ENCODE measurements at regions not wholly inside any gene's neighbourhood (a gene's known extent, or its start where the extent isn't known, plus 50 kb on each side); places are given as distances from the start of the nearest gene placed in this dataset.

DNA sequence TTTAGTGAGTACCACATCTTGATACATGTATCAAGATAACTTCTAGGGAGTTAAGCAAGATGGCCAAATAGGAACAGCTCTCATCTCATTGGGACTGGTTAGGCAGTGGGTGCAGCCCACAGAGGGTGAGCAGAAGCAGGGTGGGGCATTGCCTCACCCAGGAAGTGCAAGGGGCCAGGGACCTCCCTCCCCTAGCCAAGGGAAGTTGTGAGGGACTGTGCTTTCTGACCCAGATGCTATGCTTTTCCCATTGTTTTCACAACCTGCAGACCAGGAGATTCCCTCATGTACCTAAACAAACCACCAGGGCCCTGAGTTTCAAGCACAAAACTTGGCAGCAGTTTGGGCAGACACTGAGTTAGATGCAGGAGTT lies 665.0 kb upstream of the CBLB start:
- no peak for DNase-seq (ENCODE audit: low spot score)

DNA sequence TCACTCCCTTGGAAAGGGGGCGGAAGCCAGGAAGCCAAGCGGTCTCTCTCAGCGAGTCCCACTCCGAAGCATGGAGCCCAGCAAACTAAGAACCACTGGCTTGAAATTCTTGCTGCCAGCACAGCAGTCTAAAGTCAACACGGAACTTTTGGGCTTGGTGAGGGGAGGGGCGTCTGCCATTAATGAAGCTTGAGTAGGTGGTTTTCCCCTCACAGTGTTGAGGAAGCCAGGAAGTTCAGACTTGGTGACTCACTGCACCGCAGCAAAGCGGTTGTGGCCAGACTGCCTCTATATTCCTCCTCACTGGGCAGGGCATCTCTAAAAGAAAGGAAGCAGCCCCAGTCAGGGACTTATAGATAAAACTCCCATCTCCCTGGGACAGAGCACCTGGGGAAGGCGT lies 665.4 kb upstream of the CBLB start:
- DNase-seq (ENCODE audit: low spot score) = no peak

DNA sequence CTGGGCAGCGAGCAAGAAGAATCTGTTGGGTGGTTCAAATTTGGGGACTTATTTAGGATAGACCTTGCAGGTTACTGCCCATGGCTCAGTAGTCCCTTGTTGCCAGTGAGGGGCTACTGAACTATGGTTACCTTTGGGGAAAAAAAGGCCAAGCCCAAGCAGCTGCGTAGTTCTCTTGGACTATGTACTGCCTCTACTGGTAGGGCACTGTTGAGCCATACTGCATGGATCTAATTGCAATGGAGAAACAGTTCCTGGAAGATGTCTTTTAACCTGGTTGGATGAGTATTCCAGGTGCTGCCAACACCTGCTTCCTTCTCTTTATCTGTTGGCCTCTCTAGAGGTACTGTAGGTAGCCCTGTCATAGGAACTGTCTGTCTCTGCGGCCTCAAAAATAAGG lies 671.9 kb upstream of the CBLB start:
- no peak for DNase-seq (ENCODE audit: low spot score)

GRCh38 chr3:106542101-106542769 lies 673.4 kb upstream of the CBLB start:
- no peak for DNase-seq (ENCODE audit: low spot score)

- DNase-seq (ENCODE audit: low spot score) = no peak
These were observed 683.7 kb upstream of the CBLB start for GRCh38 chr3:106552351-106553043.

- DNase-seq (ENCODE audit: low spot score) = peak; percentile 41
These were observed 691.7 kb upstream of the CBLB start for GRCh38 chr3:106560451-106560966.

DNA sequence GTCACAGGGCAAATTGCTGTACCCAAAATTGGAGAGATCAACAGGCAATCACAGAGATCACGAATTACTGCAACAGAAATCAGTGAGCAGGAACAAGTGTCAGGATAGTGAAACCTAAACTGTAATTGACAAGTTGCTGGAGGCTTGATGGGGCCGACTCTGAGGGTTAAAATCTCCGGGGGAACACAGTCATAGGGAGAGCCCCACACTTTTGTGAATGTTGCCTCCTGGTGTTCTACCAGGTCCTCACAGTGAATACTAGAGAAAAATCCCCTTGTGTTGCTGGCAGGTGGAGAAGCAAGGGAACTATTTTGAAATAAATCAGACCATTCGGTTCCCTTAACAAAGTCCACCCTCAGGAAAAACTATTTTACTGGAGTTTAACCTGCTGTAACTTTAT lies 697.5 kb upstream of the CBLB start:
- DNase-seq (ENCODE audit: low spot score) = peak; percentile 9

DNA sequence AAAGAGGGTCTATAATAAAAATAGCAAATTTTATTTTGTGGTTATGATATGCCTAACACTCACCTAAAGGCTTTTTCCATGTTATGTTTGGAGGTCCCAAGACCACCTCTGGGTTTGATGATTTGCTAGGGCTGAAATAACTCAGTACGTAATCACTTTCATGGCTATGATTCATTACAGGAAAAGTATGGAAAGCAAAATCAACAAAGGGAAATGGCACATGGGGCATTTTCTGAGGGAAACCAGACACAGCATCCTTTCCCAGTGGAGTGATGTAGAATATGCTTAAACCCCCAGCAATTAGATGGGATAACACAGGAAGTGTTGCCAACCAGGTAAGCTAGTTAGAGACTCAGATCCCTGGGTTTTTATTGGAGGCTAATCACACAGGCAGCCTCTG lies 701.6 kb upstream of the CBLB start:
- DNase-seq (ENCODE audit: low spot score) = no peak

DNA sequence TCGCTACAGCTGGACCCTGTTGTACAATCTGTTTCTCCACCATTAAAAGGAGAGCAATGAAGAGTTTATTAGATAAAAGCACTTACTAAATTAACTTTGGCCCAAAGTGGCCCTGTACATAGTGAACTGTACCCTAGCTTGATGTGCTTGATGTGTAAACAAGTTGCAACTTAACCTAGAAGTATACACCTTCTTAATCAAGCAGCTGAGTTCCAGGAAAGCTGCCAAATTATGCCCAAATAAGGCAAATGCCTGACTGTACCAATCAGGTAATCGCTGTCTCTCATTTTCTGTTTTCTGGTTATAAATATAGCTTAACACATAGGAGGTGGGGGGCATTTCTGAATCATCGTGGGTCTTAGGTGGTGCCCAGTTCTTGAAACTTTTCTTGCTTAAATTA lies 704.8 kb upstream of the CBLB start:
- DNase-seq (ENCODE audit: low spot score) = no peak

GRCh38 chr3:106575029-106575428 lies 706.2 kb upstream of the CBLB start:
- DNase-seq (ENCODE audit: low spot score) = no peak

GRCh38 chr3:106577241-106577640 lies 708.4 kb upstream of the CBLB start:
- DNase-seq (ENCODE audit: low spot score) = no peak

- peak; percentile 55 for DNase-seq (ENCODE audit: low spot score)
These were observed 710.1 kb upstream of the CBLB start for GRCh38 chr3:106578911-106579310.

GRCh38 chr3:106582151-106582550 lies 713.3 kb upstream of the CBLB start:
- no peak for DNase-seq (ENCODE audit: low spot score)

DNA sequence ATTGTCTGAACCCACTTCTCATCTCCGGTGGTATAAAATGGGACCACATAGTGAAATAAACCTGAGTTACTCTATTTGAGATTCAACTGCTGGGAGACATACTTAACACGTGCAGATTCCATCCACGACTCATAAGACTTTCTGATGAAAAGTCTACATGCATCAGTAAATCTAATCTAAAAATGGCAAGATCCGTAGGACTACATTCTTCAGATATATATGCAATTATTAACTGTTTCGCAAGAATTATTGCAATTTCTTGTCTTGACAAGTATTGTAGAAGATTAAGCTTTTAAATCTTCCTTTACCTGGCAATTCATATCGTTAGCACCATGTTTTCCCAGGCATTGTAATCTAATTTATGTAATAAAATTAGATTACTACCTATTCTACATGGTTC lies 718.7 kb upstream of the CBLB start:
- no peak for DNase-seq (ENCODE audit: low spot score)

DNA sequence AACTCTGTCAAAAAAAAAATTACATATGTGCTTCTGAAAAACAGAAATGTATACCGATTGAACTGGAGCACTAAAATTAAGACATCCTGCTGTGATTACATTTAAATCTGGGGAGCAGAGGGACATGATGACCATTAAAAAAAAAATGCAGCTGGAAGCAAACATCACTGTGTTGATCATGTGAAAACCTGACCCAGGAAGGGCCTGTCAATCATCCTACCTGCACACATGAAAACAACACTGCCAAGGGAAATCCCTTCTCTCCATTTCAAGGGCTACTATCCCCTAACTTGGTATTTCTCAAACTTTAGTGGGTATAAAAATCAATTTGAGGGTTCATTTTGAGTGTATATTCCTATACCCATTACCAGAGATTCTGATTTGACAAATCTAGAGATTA lies 719.9 kb upstream of the CBLB start:
- DNase-seq (ENCODE audit: low spot score) = no peak

GRCh38 chr3:106589311-106589942 lies 720.6 kb upstream of the CBLB start:
- DNase-seq (ENCODE audit: low spot score) = no peak

DNA sequence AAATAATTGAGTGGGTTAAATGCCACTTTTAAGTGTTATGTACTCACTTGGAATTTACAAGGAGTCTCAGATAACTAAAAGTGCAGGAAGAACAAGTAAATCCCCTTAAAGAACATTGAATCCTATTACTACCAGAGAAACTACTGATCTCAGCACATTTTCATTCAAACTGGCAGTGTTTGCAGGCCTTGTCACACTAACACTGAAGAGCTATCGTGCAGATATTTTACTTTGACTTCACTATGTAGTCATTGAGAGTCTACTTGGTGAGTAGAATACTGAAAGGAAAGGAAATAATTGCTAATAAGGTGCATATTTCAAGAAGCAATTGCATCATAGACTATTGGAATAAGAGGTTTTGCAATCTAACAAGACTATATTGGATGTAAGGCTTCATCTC lies 721.4 kb upstream of the CBLB start:
- no peak for DNase-seq (ENCODE audit: low spot score)

DNA sequence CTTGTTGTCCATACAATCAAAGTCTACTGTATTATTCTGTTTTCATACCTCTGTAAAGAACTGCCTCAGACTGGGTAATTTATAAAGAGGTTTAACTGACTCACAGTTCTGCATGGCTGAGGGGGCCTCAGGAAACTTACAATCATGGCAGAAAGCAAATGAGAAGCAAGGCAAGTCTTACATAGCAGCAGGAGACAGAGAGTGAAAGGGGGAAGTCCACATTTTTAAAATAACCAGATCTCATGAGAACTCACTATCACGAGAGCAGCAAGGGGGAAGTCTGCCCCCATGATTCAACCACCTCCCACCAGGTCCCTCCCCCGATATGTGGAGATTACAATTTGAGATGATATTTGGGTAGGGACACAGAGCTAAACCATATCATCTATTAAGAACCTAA lies 724.6 kb upstream of the CBLB start:
- DNase-seq (ENCODE audit: low spot score) = no peak

DNA sequence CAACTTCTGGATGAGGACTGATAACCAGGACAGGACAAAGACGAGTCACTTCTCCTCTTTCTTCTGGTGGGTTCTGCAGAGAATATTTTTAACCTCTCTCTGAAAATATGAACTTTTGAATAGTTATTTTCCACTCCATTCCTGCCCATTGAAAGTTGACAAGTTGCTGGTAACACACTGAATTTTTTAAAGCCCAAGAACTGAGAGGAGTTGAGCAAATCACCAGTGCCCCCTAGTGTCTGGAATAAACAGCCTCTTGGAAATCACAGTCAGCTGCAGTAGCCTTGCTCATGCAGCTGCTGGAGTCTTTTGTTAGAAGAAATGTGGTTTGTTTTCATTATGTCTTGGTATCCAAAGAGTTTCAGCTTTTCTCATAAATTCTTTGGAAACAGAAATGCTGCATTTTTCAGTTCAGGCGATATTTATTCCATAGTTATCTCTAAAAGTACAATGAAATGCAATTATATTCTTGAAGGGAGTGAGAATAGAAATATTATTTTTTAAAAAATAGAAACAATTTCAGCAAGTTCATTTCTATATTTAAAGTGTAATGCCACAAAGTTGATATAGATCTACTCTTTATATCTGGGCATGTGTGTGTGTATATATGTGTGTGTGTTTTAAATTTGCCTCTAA lies 741.0 kb upstream of the CBLB start:
- peak; percentile 82 for DNase-seq (ENCODE audit: low spot score)

DNA sequence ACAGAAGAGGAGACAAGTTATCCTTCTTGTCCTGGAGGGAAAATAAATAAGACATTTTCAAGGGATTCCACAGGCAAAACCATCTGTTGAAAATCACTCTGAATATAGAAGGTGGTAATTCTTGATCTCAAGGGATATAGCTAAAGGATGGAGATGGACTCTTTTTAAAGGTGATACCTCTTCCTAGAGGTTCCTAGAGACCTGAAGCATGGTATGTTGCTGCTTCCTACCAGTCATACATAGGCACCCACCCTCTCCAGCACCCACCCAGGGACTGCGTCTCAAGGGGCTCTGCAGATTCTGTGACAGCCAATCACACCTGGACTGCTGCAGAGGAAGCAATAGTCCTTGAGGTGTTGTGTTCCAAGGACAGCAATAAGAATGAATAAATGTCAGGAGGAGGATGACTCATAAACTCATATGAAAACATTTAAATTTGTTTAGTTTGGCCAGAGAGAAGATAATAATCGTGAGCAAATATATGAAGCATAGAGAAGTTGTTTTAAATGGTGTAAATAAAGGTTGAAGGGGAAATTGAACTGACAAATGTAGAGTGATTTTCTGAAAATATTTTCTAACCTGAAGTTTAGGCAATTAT lies 741.6 kb upstream of the CBLB start:
- no peak for DNase-seq (ENCODE audit: low spot score)

DNA sequence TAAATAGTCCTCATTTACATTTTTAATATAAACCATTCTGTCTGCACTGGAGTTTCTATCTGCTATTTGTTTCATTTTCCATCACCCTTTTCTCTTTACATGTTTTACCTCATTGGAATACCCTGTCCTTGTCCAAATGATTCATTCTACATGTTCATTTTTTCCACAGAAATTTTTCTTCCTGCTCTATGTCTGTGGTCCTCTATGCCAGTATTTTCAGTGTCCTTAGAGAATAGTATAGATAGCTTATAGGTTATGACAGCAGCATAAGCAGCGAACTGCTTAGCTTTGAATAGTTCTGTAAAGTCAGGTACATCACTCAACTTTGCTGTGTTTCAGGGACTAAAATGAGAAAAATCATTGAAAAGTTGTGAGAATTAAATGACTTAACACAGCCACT lies 742.3 kb upstream of the CBLB start:
- no peak for DNase-seq (ENCODE audit: low spot score)

DNA sequence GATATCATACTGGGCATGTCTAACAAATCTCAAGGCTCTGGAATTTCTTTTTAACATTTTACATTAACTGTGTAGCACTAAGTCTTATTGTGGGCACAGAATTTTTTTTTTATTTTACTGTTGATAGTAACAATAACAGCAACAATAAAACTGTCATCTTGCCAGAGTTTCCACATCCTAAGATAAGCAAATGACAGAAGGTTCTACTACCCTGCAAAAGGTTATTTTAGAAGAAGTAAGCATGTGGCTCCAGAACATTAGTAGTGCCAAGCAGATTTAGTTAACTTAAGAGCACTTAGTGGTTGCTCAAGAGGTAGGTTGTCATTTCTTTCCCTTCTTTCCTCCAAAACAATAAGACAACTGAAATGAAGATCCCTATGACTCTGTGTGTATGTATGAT lies 743.0 kb upstream of the CBLB start:
- no peak for DNase-seq (ENCODE audit: low spot score)

DNA sequence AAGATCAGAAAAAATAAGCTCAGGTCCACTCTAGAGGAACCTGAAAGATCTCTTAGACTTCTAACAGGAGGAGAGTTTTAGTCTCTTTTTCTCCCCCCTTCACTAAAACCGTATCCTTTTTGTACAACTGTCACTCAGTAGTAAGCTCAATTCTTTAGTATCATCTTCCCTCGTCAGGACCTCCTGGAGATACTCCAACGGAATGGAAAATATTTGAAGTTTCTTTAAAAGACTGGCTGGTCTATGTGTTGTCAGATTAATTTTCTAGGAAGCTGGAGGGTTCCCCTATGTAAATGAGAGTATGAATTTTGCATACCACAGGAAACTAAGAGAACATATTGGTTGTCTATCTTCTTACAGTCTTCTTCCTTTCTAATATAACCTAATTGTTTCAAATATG lies 747.7 kb upstream of the CBLB start:
- DNase-seq (ENCODE audit: low spot score) = no peak
